ENCODE measurements at regions not wholly inside any gene's neighbourhood (a gene's known extent, or its start where the extent isn't known, plus 50 kb on each side); places are given as distances from the start of the nearest gene placed in this dataset.
A peak's percentile ranks its signal among the peaks of the same experiment; 100 is the strongest.
"Not testable (repeated sequence)": the region's sequence is repeated elsewhere in the genome, so short reads cannot be mapped to it uniquely, and the experiment has no call there.

GRCh38 chrY:7718126-7718525, 806.6 kb upstream of the AMELY start:
- no peaks in the 10 kb centered on the region for H3K79me1 ChIP-seq (replicated peaks; ENCODE audit: low read length, poor library complexity, severe bottlenecking)
- H4K8ac ChIP-seq (ENCODE audit: low read length), result no peak overlapping the region
- peaks cover 4% of the 10 kb centered on the region for H3K4me1 ChIP-seq (ENCODE audit: control insufficient read depth, insufficient read depth, low read depth, low read length)
- no peak overlapping the region for H3K27ac ChIP-seq (ENCODE audit: low read length, poor library complexity, severe bottlenecking)
- no peak overlapping the region for H3K14ac ChIP-seq (ENCODE audit: low read length in 2 of 2)
- 90% methylated on average over 2 of the region's 2 CpGs for whole genome bisulfite sequencing
- H3K27me3 ChIP-seq (ENCODE audit: control insufficient read depth in 1 of 2, insufficient read depth in 1 of 2, low read length in 2 of 2), result no peaks in the 10 kb centered on the region
- DNase-seq, result no peak
- no peak overlapping the region for H2BK12ac ChIP-seq (ENCODE audit: low read length in 2 of 2)
- H2BK15ac ChIP-seq (ENCODE audit: low read depth, poor library complexity, severe bottlenecking), result no peak overlapping the region
- H3K9ac ChIP-seq (ENCODE audit: low read length), result no peak overlapping the region
- H3K9me3 ChIP-seq (ENCODE audit: control insufficient read depth, low read length), result no peaks in the 10 kb centered on the region
- no peak overlapping the region for H3K4me3 ChIP-seq (ENCODE audit: insufficient read depth in 1 of 2, low read depth in 1 of 2, low read length in 2 of 2)
- no peak overlapping the region for H2BK5ac ChIP-seq (ENCODE audit: low read depth, low read length, poor library complexity, severe bottlenecking)
- no peak overlapping the region for H4K91ac ChIP-seq (ENCODE audit: low read length)
- H3K4ac ChIP-seq (ENCODE audit: low read depth in 1 of 2, low read length in 2 of 2), result no peak overlapping the region
- H2BK120ac ChIP-seq (ENCODE audit: low read depth, low read length), result no peak overlapping the region
- no peaks in the 10 kb centered on the region for H3K36me3 ChIP-seq (ENCODE audit: control insufficient read depth in 1 of 2, insufficient read depth in 2 of 2, low read depth in 1 of 2, low read length in 2 of 2)
- H2AK5ac ChIP-seq (ENCODE audit: low read length, severe bottlenecking), result no peak overlapping the region
- H2AFZ ChIP-seq (ENCODE audit: low read depth, low read length), result no peak overlapping the region
- H3K18ac ChIP-seq (ENCODE audit: low read depth in 1 of 2, low read length in 2 of 2), result no peak overlapping the region
- no peak overlapping the region for H3K23ac ChIP-seq (ENCODE audit: low read length in 2 of 2)
- no peak overlapping the region for H3K4me2 ChIP-seq (ENCODE audit: low read length, poor library complexity, severe bottlenecking)

GRCh38 chrY:7714426-7714825, 802.9 kb upstream of the AMELY start:
- H3K4me2 ChIP-seq (ENCODE audit: low read length, poor library complexity, severe bottlenecking), result no peak overlapping the region
- peak; percentile 24 for DNase-seq
- H2AK5ac ChIP-seq (ENCODE audit: low read length, severe bottlenecking), result no peak overlapping the region
- no peak overlapping the region for H2AFZ ChIP-seq (ENCODE audit: low read depth, low read length)
- H2BK12ac ChIP-seq (ENCODE audit: low read length in 2 of 2), result no peak overlapping the region
- H3K18ac ChIP-seq (ENCODE audit: low read depth in 1 of 2, low read length in 2 of 2), result no peak overlapping the region
- no peak overlapping the region for H4K91ac ChIP-seq (ENCODE audit: low read length)
- H3K9ac ChIP-seq (ENCODE audit: low read length), result no peak overlapping the region
- no peak overlapping the region for H3K14ac ChIP-seq (ENCODE audit: low read length in 2 of 2)
- H2BK5ac ChIP-seq (ENCODE audit: low read depth, low read length, poor library complexity, severe bottlenecking), result no peak overlapping the region
- H3K9me3 ChIP-seq (ENCODE audit: control insufficient read depth, low read length), result no peaks in the 10 kb centered on the region
- no peaks in the 10 kb centered on the region for H3K36me3 ChIP-seq (ENCODE audit: control insufficient read depth in 1 of 2, insufficient read depth in 2 of 2, low read depth in 1 of 2, low read length in 2 of 2)
- no peak overlapping the region for H3K23ac ChIP-seq (ENCODE audit: low read length in 2 of 2)
- H2BK120ac ChIP-seq (ENCODE audit: low read depth, low read length), result no peak overlapping the region
- no CpG with 5 or more reads among the region's 2 CpGs for WGBS
- H3K27ac ChIP-seq (ENCODE audit: low read length, poor library complexity, severe bottlenecking), result no peak overlapping the region
- H4K8ac ChIP-seq (ENCODE audit: low read length), result no peak overlapping the region
- no peaks in the 10 kb centered on the region for H3K79me1 ChIP-seq (replicated peaks; ENCODE audit: low read length, poor library complexity, severe bottlenecking)
- H3K4me3 ChIP-seq (ENCODE audit: insufficient read depth in 1 of 2, low read depth in 1 of 2, low read length in 2 of 2), result no peak overlapping the region
- H3K4ac ChIP-seq (ENCODE audit: low read depth in 1 of 2, low read length in 2 of 2), result no peak overlapping the region
- H2BK15ac ChIP-seq (ENCODE audit: low read depth, poor library complexity, severe bottlenecking), result no peak overlapping the region
- no peaks in the 10 kb centered on the region for H3K27me3 ChIP-seq (ENCODE audit: control insufficient read depth in 1 of 2, insufficient read depth in 1 of 2, low read length in 2 of 2)
- H3K4me1 ChIP-seq (ENCODE audit: control insufficient read depth, insufficient read depth, low read depth, low read length), result peaks cover 4% of the 10 kb centered on the region

GRCh38 chrY:7713738-7714137, 802.2 kb upstream of the AMELY start:
- not testable (repeated sequence) for H3K36me3 ChIP-seq (ENCODE audit: control insufficient read depth in 1 of 2, insufficient read depth in 2 of 2, low read depth in 1 of 2, low read length in 2 of 2); H3K4ac ChIP-seq (ENCODE audit: low read depth in 1 of 2, low read length in 2 of 2); DNase-seq; H3K14ac ChIP-seq (ENCODE audit: low read length in 2 of 2); H3K27ac ChIP-seq (ENCODE audit: low read length, poor library complexity, severe bottlenecking); H3K27me3 ChIP-seq (ENCODE audit: control insufficient read depth in 1 of 2, insufficient read depth in 1 of 2, low read length in 2 of 2); H3K4me3 ChIP-seq (ENCODE audit: insufficient read depth in 1 of 2, low read depth in 1 of 2, low read length in 2 of 2); H2BK15ac ChIP-seq (ENCODE audit: low read depth, poor library complexity, severe bottlenecking); H3K23ac ChIP-seq (ENCODE audit: low read length in 2 of 2); H3K18ac ChIP-seq (ENCODE audit: low read depth in 1 of 2, low read length in 2 of 2); H4K91ac ChIP-seq (ENCODE audit: low read length); H3K4me1 ChIP-seq (ENCODE audit: control insufficient read depth, insufficient read depth, low read depth, low read length); H3K9ac ChIP-seq (ENCODE audit: low read length); H2AK5ac ChIP-seq (ENCODE audit: low read length, severe bottlenecking); H2BK5ac ChIP-seq (ENCODE audit: low read depth, low read length, poor library complexity, severe bottlenecking); H3K4me2 ChIP-seq (ENCODE audit: low read length, poor library complexity, severe bottlenecking); H2BK120ac ChIP-seq (ENCODE audit: low read depth, low read length); H4K8ac ChIP-seq (ENCODE audit: low read length); H2AFZ ChIP-seq (ENCODE audit: low read depth, low read length); H3K9me3 ChIP-seq (ENCODE audit: control insufficient read depth, low read length); H3K79me1 ChIP-seq (replicated peaks; ENCODE audit: low read length, poor library complexity, severe bottlenecking); H2BK12ac ChIP-seq (ENCODE audit: low read length in 2 of 2)
- WGBS, result 71% methylated on average over 1 of the region's 3 CpGs

- Histone ChIP-seq H2BK5ac (ENCODE audit: low read depth, low read length, poor library complexity, severe bottlenecking) (no peak overlapping the region), H2AFZ (ENCODE audit: low read depth, low read length) (no peak overlapping the region), H3K36me3 (ENCODE audit: control insufficient read depth in 1 of 2, insufficient read depth in 2 of 2, low read depth in 1 of 2, low read length in 2 of 2) (no peaks in the 10 kb centered on the region), H2BK15ac (ENCODE audit: low read depth, poor library complexity, severe bottlenecking) (no peak overlapping the region), H3K27ac (ENCODE audit: low read length, poor library complexity, severe bottlenecking) (no peak overlapping the region), H3K27me3 (ENCODE audit: control insufficient read depth in 1 of 2, insufficient read depth in 1 of 2, low read length in 2 of 2) (no peaks in the 10 kb centered on the region), H3K4ac (ENCODE audit: low read depth in 1 of 2, low read length in 2 of 2) (no peak overlapping the region), H3K79me1 (replicated peaks; ENCODE audit: low read length, poor library complexity, severe bottlenecking) (no peaks in the 10 kb centered on the region), H3K4me3 (ENCODE audit: insufficient read depth in 1 of 2, low read depth in 1 of 2, low read length in 2 of 2) (no peak overlapping the region), H4K91ac (ENCODE audit: low read length) (no peak overlapping the region), H2BK12ac (ENCODE audit: low read length in 2 of 2) (no peak overlapping the region), H4K8ac (ENCODE audit: low read length) (no peak overlapping the region), H3K9ac (ENCODE audit: low read length) (no peak overlapping the region), H3K23ac (ENCODE audit: low read length in 2 of 2) (no peak overlapping the region), H2BK120ac (ENCODE audit: low read depth, low read length) (no peak overlapping the region), H3K4me2 (ENCODE audit: low read length, poor library complexity, severe bottlenecking) (no peak overlapping the region), H3K9me3 (ENCODE audit: control insufficient read depth, low read length) (no peaks in the 10 kb centered on the region), H2AK5ac (ENCODE audit: low read length, severe bottlenecking) (no peak overlapping the region), H3K4me1 (ENCODE audit: control insufficient read depth, insufficient read depth, low read depth, low read length) (no peaks in the 10 kb centered on the region), H3K18ac (ENCODE audit: low read depth in 1 of 2, low read length in 2 of 2) (no peak overlapping the region), H3K14ac (ENCODE audit: low read length in 2 of 2) (no peak overlapping the region)
- no CpG with 5 or more reads among the region's 3 CpGs for WGBS
- peak; percentile 19 for DNase-seq
These were observed 800.7 kb upstream of the AMELY start for GRCh38 chrY:7712289-7712688.
